HCT116 (cell line): ENCODE measurements at regions not wholly inside any gene's neighbourhood (a gene's known extent, or its start where the extent isn't known, plus 50 kb on each side); places are given as distances from the start of the nearest gene placed in this dataset.
A peak's percentile ranks its signal among the peaks of the same experiment; 100 is the strongest.

Source experiments
- ATAC-seq: fragments of 200-7000 bp; cut with Tn5 transposase; 2 replicates; pipeline ENCODE4 v1.9.1; 2020; ENCODE audit warnings: mild to moderate bottlenecking, moderate library complexity
- BruUV-seq: library from RNA; stranded (reverse); fragments of 400-500 nt; replicated peaks from 2 replicates; lab custom pipeline; 2021; lab: Mats Ljungman, UMichigan
- CTCF ChIA-PET: fragments of 300-600 bp; sonication (Branson Sonifier 250); formaldehyde crosslinking; loops from one replicate; lab custom pipeline; 2021; ENCODE audit warnings: antibody characterized with exemption; lab: Charles Lee
- POLR2A ChIA-PET: fragments of 300-600, 350-600 bp; sonication (Branson Sonifier 250); formaldehyde crosslinking; loops from one replicate; lab custom pipeline; 2021; ENCODE audit warnings: antibody characterized with exemption; lab: Charles Lee
- RAD21 ChIA-PET, 2 experiments: fragments of 300-600 bp; sonication (Branson Sonifier 250); formaldehyde crosslinking; loops; one replicate each; lab custom pipeline; 2023; ENCODE audit warnings: low total read pairs in 2 of 2; ENCODE audit not compliant: uncharacterized antibody in 2 of 2, unreplicated experiment in 2 of 2, low non-redundant PET in 1 of 2; lab: Charles Lee
- DNase-seq: peaks from one replicate; pipeline ENCODE4 v3.0.0-alpha.2; 2010; ENCODE audit warnings: low read depth, low spot score
- H2AFZ ChIP-seq: fragments of 200-600 bp; shearing (Covaris generic), sonication (generic); 2 replicates; pipeline ENCODE4 v1.6.1; 2017; ENCODE audit warnings: low read depth, mixed run types, mixed read lengths, antibody characterized with exemption, low read length; ENCODE audit not compliant: poor library complexity, severe bottlenecking
- H3K27ac ChIP-seq: 2 replicates; pipeline ENCODE4 v1.5.1; 2012; ENCODE audit warnings: low read depth, low read length
- H3K27me3 ChIP-seq: fragments of 200-600 bp; sonication (generic); 2 replicates; pipeline ENCODE4 v1.6.1; 2016; ENCODE audit warnings: mixed run types, low read length, mixed read lengths; ENCODE audit not compliant: insufficient read depth
- H3K36me3 ChIP-seq, 2 experiments: fragments of 200-500 bp in 1 of 2; fragments of 200-600 bp in 1 of 2; sonication (Bioruptor generic) in 1 of 2; sonication (generic) in 1 of 2; 2 replicates each; pipeline versions ENCODE4 v1.5.1 to v1.6.1; 2014 to 2016; ENCODE audit warnings: low read length in 2 of 2, inconsistent platforms in 1 of 2, mixed read lengths in 1 of 2, mixed run types in 1 of 2; ENCODE audit not compliant: insufficient read depth in 2 of 2, control insufficient read depth in 1 of 2
- H3K4me1 ChIP-seq, 2 experiments: fragments of 200-600 bp in 1 of 2; sonication (generic) in 1 of 2; 2 replicates each; pipeline versions ENCODE4 v1.5.1 to v1.6.1; 2012 to 2017; ENCODE audit warnings: low read length in 2 of 2, inconsistent platforms in 1 of 2, mild to moderate bottlenecking in 1 of 2, mixed read lengths in 1 of 2, mixed run types in 1 of 2, moderate library complexity in 1 of 2; ENCODE audit not compliant: insufficient read depth in 2 of 2, control insufficient read depth in 1 of 2
- H3K4me2 ChIP-seq: fragments of 200-600 bp; sonication (generic); 2 replicates; pipeline ENCODE4 v1.6.1; 2017; ENCODE audit warnings: mixed run types, low read length, mixed read lengths
- H3K4me3 ChIP-seq, 2 experiments: fragments of 200-600 bp in 1 of 2; sonication (generic) in 1 of 2; replicated peaks in 1 of 2; 2 replicates each; pipeline ENCODE4 v1.5.1; 2011 to 2016; ENCODE audit warnings: low read length in 2 of 2, control low read depth in 1 of 2, low read depth in 1 of 2, mild to moderate bottlenecking in 1 of 2, mixed read lengths in 1 of 2, mixed run types in 1 of 2
- H3K79me2 ChIP-seq: fragments of 200-600 bp; sonication (generic); 2 replicates; pipeline ENCODE4 v1.6.1; 2017; ENCODE audit warnings: mild to moderate bottlenecking, mixed run types, low read length, moderate library complexity, mixed read lengths; ENCODE audit not compliant: insufficient read depth
- H3K9ac ChIP-seq: fragments of 200-600 bp; sonication (generic); 2 replicates; pipeline ENCODE4 v1.6.1; 2016; ENCODE audit warnings: low read length, mixed read lengths
- H3K9me2 ChIP-seq: fragments of 200-600 bp; sonication (generic), shearing (Covaris generic); 2 replicates; pipeline ENCODE4 v1.6.1; 2017; ENCODE audit warnings: mixed run types, mild to moderate bottlenecking, moderate library complexity; ENCODE audit not compliant: insufficient read depth
- H3K9me3 ChIP-seq, 2 experiments: fragments of 200-500 bp in 1 of 2; fragments of 200-600 bp in 1 of 2; sonication (Bioruptor generic) in 1 of 2; sonication (generic) in 1 of 2; 2 replicates each; pipeline ENCODE4 v1.6.1; 2014 to 2017; ENCODE audit warnings: low read length in 2 of 2, mixed read lengths in 2 of 2, inconsistent platforms in 1 of 2, low read depth in 1 of 2, mild to moderate bottlenecking in 1 of 2, mixed run types in 1 of 2, moderate library complexity in 1 of 2; ENCODE audit not compliant: control insufficient read depth in 1 of 2, insufficient read depth in 1 of 2
- H4K20me1 ChIP-seq: fragments of 200-600 bp; sonication (generic), shearing (Covaris generic); 2 replicates; pipeline ENCODE4 v1.6.1; 2017; ENCODE audit warnings: mixed run types, mild to moderate bottlenecking, moderate library complexity; ENCODE audit not compliant: insufficient read depth
- ATF3 ChIP-seq: IDR thresholded peaks from 2 replicates; pipeline ENCODE4 v1.6.1; 2012
- CBX3 ChIP-seq: IDR thresholded peaks from 2 replicates; pipeline ENCODE4 v1.6.1; 2012; ENCODE audit warnings: low read depth
- CEBPB ChIP-seq: IDR thresholded peaks from 2 replicates; pipeline ENCODE4 v1.6.1; 2012; ENCODE audit warnings: low read depth
- EGR1 ChIP-seq: IDR thresholded peaks from 2 replicates; pipeline ENCODE4 v1.6.1; 2012; ENCODE audit warnings: low read depth
- EZH2 ChIP-seq: fragments of 200-600 bp; sonication (generic); IDR thresholded peaks from 2 replicates; pipeline ENCODE4 v1.6.1; 2017; ENCODE audit warnings: antibody characterized with exemption, mixed run types
- EZH2phosphoT487 ChIP-seq: fragments of 200-600 bp; IDR thresholded peaks from 2 replicates; pipeline ENCODE4 v1.6.1; 2018; ENCODE audit warnings: antibody characterized with exemption, borderline replicate concordance
- FOSL1 ChIP-seq: IDR thresholded peaks from 2 replicates; pipeline ENCODE4 v1.6.1; 2012; ENCODE audit warnings: low read depth
- JUND ChIP-seq: IDR thresholded peaks from 2 replicates; pipeline ENCODE4 v1.6.1; 2012
- MAX ChIP-seq: IDR thresholded peaks from 2 replicates; pipeline ENCODE4 v1.6.1; 2012
- POLR2A ChIP-seq: IDR thresholded peaks from 2 replicates; pipeline ENCODE4 v1.7.0; 2011; ENCODE audit warnings: borderline replicate concordance; ENCODE audit not compliant: insufficient read depth, insufficient read length; ENCODE audit errors: extremely low read depth
- RAD21 ChIP-seq: IDR thresholded peaks from 2 replicates; pipeline ENCODE4 v1.6.1; 2012; ENCODE audit warnings: low read depth, mild to moderate bottlenecking
- SIN3A ChIP-seq: IDR thresholded peaks from 2 replicates; pipeline ENCODE4 v1.6.1; 2012; ENCODE audit warnings: low read depth
- SRF ChIP-seq: IDR thresholded peaks from 2 replicates; pipeline ENCODE4 v1.6.1; 2012; ENCODE audit warnings: low read depth
- TCF7L2 ChIP-seq: IDR thresholded peaks from 2 replicates; pipeline ENCODE4 v1.7.0; 2011; ENCODE audit warnings: borderline replicate concordance, inconsistent platforms; ENCODE audit not compliant: insufficient read depth, insufficient read length; ENCODE audit errors: extremely low read depth
- ZFX ChIP-seq: fragments of 450-650 bp; IDR thresholded peaks from 2 replicates; pipeline ENCODE4 v1.6.1; 2017
- ZNF274 ChIP-seq: fragments of 200-500 bp; sonication (Bioruptor generic); IDR thresholded peaks from 2 replicates; pipeline ENCODE4 v1.6.1; 2014; ENCODE audit warnings: mild to moderate bottlenecking, low read depth, low read length, inconsistent platforms
- intact Hi-C: fragments of 100-400 bp; cut with micrococcal nuclease; formaldehyde crosslinking; loops from 2 replicates; pipeline ENCODE4 v1.10.0; 2022
- TF ChIP-seq, protein P1 (sequence below), 3 experiments: fragments of 200-600 bp in 1 of 3; sonication (generic) in 1 of 3; IDR thresholded peaks in 2 of 3; conservative IDR thresholded peaks in 1 of 3; 2 replicates each; pipeline ENCODE4 v1.5.1; 2012 to 2017; ENCODE audit warnings: low read depth in 2 of 3, low read length in 2 of 3, antibody characterized with exemption in 1 of 3, borderline replicate concordance in 1 of 3, control low read depth in 1 of 3, mild to moderate bottlenecking in 1 of 3, mixed read lengths in 1 of 3, mixed run types in 1 of 3, moderate library complexity in 1 of 3; ENCODE audit not compliant: insufficient read depth in 1 of 3

DNA sequence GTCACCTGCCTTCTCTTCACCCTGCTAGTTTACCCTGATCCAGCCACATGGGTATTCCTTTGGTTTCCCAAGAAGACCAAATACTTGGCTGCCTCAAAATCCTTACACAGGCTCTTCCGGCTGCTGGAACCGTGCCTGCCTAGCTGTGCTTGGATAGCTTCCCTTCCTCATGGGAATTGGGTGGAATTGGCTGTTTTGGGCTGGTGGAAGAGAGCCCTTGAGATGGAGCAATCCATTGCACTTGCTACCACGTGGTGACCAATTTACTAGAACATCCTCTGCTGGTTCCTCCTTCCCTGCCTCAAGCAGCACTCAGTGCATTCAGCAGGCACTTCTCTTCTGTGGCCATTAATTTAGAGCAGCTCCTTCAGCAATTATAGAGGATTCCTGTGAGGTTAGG is 119.3 kb upstream of the AP1S2 start:
- Histone ChIP-seq H3K4me2 (no peak overlapping the region), H3K9me3 (no peaks in the 10 kb centered on the region), H3K4me3 (no peak overlapping the region), H4K20me1 (no peaks in the 10 kb centered on the region), H2AFZ (no peak overlapping the region), H3K79me2 (no peaks in the 10 kb centered on the region), H3K9me2 (no peaks in the 10 kb centered on the region), H3K27me3 (no peaks in the 10 kb centered on the region), H3K27ac (no peak overlapping the region), H3K9ac (no peak overlapping the region), H3K36me3 (no peaks in the 10 kb centered on the region), H3K4me1 (no peaks in the 10 kb centered on the region)
- ChIA-PET RAD21 (no interaction called here), POLR2A (no interaction called here), CTCF (no interaction called here)
- no peak for ATAC-seq
- TF ChIP-seq CEBPB, result no peak
- no peak for TF ChIP-seq ATF3
- no peak for TF ChIP-seq JUND
- no peak for TF ChIP-seq ZNF274
- TF ChIP-seq ZFX, result no peak
- TF ChIP-seq EZH2, result no peak
- TF ChIP-seq MAX, result no peak
- no peak for TF ChIP-seq SRF
- no peak for TF ChIP-seq EZH2phosphoT487
- no peak for TF ChIP-seq FOSL1
- no peak for TF ChIP-seq POLR2A
- TF ChIP-seq SIN3A, result no peak
- no peak for TF ChIP-seq EGR1
- no TSS peak for BruUV-seq
- no peak for DNase-seq
- intact Hi-C loops, result loop anchor here (5.0 kb wide), 1 partner anchor 287 kb away; no protein-coding TSS in a partner anchor

DNA sequence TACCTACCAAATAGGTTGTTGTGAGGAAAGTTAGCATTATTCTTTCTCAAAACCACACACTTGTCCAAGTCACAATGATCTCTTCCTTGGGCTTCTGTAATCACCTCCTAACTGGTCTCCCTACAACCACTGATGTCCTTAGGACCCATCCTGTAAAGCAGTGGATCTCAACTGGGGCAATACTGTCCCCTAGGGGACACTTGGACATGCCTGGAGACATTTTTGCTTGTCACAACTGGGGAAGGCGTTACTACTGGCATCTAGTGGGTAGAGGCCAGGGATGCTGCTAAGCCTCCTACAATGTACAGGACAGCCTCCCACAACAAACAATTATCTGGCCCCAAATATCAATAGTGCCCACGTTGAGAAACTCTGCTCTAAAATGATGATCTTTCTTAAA is 118.7 kb upstream of the AP1S2 start:
- Histone ChIP-seq H3K9me2 (no peaks in the 10 kb centered on the region), H3K27me3 (no peaks in the 10 kb centered on the region), H3K9me3 (no peaks in the 10 kb centered on the region), H3K4me1 (no peaks in the 10 kb centered on the region), H3K4me3 (no peak overlapping the region), H3K9ac (no peak overlapping the region), H3K79me2 (no peaks in the 10 kb centered on the region), H3K36me3 (no peaks in the 10 kb centered on the region), H4K20me1 (no peaks in the 10 kb centered on the region), H2AFZ (no peak overlapping the region), H3K27ac (no peak overlapping the region), H3K4me2 (no peak overlapping the region)
- ATAC-seq (peak; percentile 91), DNase-seq (peak; percentile 21)
- CTCF ChIA-PET, result no interaction called here
- intact Hi-C loops, result loop anchor here (5.0 kb wide), 1 partner anchor 286 kb away; no protein-coding TSS in a partner anchor
- RAD21 ChIA-PET, result no interaction called here
- POLR2A ChIA-PET, result no interaction called here
- no peak for TF ChIP-seq CEBPB
- TF ChIP-seq, protein P1, sequence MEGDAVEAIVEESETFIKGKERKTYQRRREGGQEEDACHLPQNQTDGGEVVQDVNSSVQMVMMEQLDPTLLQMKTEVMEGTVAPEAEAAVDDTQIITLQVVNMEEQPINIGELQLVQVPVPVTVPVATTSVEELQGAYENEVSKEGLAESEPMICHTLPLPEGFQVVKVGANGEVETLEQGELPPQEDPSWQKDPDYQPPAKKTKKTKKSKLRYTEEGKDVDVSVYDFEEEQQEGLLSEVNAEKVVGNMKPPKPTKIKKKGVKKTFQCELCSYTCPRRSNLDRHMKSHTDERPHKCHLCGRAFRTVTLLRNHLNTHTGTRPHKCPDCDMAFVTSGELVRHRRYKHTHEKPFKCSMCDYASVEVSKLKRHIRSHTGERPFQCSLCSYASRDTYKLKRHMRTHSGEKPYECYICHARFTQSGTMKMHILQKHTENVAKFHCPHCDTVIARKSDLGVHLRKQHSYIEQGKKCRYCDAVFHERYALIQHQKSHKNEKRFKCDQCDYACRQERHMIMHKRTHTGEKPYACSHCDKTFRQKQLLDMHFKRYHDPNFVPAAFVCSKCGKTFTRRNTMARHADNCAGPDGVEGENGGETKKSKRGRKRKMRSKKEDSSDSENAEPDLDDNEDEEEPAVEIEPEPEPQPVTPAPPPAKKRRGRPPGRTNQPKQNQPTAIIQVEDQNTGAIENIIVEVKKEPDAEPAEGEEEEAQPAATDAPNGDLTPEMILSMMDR (IDR thresholded peaks at IDR 0.05 in 2 of 3, conservative IDR thresholded peaks at IDR 0.05 in 1 of 3; ENCODE audit: borderline replicate concordance in 1 of 3, insufficient read depth in 1 of 3, low read depth in 2 of 3, low read length in 2 of 3), result peak; percentile 51 to 79 (median 66)
- TF ChIP-seq TCF7L2, result no peak
- peak; percentile 71 for TF ChIP-seq RAD21
- TF ChIP-seq CBX3, result no peak
- BruUV-seq, result no TSS peak
